ENCODE measurements at regions not wholly inside any gene's neighbourhood (a gene's known extent, or its start where the extent isn't known, plus 50 kb on each side); places are given as distances from the start of the nearest gene placed in this dataset.

GRCh38 chr10:78860260-78860914 is 208.4 kb upstream of the ZMIZ1 start:
- H4K20me1 ChIP-seq (ENCODE audit: control insufficient read depth, extremely low read depth, insufficient read depth, low read length), result no peaks in the 10 kb centered on the region
- H3K4me3 ChIP-seq (replicated peaks in 1 of 4; ENCODE audit: control extremely low read depth in 1 of 4, insufficient read depth in 1 of 4, low read depth in 3 of 4, low read length in 4 of 4), result no peak overlapping the region
- H3K9ac ChIP-seq (ENCODE audit: insufficient read depth, low read length), result no peak overlapping the region
- no peak overlapping the region for H3K4me2 ChIP-seq (ENCODE audit: extremely low read depth, insufficient read depth, low read length)
- H3K27me3 ChIP-seq (ENCODE audit: control insufficient read depth, insufficient read depth, low read length), result peaks cover 13% of the 10 kb centered on the region
- H3K9me3 ChIP-seq (ENCODE audit: control insufficient read depth, insufficient read depth, low read depth, low read length), result no peaks in the 10 kb centered on the region
- DNase-seq (ENCODE audit: low read depth in 2 of 2), result no peak
- H3K36me3 ChIP-seq (ENCODE audit: control insufficient read depth, insufficient read depth, low read length), result no peaks in the 10 kb centered on the region
- TF ChIP-seq CTCF (conservative IDR thresholded peaks at IDR 0.05 in 1 of 2, IDR thresholded peaks at IDR 0.05 in 1 of 2; ENCODE audit: low read depth in 1 of 2, low read length in 2 of 2) (no peak), EZH2 (IDR thresholded peaks at IDR 0.05; ENCODE audit: low read length, missing control alignments) (no peak)
- no peaks in the 10 kb centered on the region for H3K4me1 ChIP-seq (ENCODE audit: control insufficient read depth, extremely low read depth, insufficient read depth, low read length)
- no peak overlapping the region for H3K27ac ChIP-seq (ENCODE audit: insufficient read depth, low read length)
- no peak overlapping the region for H2AFZ ChIP-seq (ENCODE audit: low read length)
- H3K79me2 ChIP-seq (ENCODE audit: control insufficient read depth, insufficient read depth, low read length), result no peaks in the 10 kb centered on the region

- peaks cover 11% of the 10 kb centered on the region for H3K27me3 ChIP-seq (ENCODE audit: control insufficient read depth, insufficient read depth, low read length)
- H3K36me3 ChIP-seq (ENCODE audit: control insufficient read depth, insufficient read depth, low read length), result no peaks in the 10 kb centered on the region
- H3K9me3 ChIP-seq (ENCODE audit: control insufficient read depth, insufficient read depth, low read depth, low read length), result no peaks in the 10 kb centered on the region
- no peak for DNase-seq (ENCODE audit: low read depth in 2 of 2)
- no peak overlapping the region for H3K4me2 ChIP-seq (ENCODE audit: extremely low read depth, insufficient read depth, low read length)
- no peak overlapping the region for H3K27ac ChIP-seq (ENCODE audit: insufficient read depth, low read length)
- no peak overlapping the region for H3K4me3 ChIP-seq (replicated peaks in 1 of 4; ENCODE audit: control extremely low read depth in 1 of 4, insufficient read depth in 1 of 4, low read depth in 3 of 4, low read length in 4 of 4)
- TF ChIP-seq EZH2 (IDR thresholded peaks at IDR 0.05; ENCODE audit: low read length, missing control alignments) (no peak), CTCF (conservative IDR thresholded peaks at IDR 0.05 in 1 of 2, IDR thresholded peaks at IDR 0.05 in 1 of 2; ENCODE audit: low read depth in 1 of 2, low read length in 2 of 2) (no peak)
- no peak overlapping the region for H2AFZ ChIP-seq (ENCODE audit: low read length)
- no peaks in the 10 kb centered on the region for H3K4me1 ChIP-seq (ENCODE audit: control insufficient read depth, extremely low read depth, insufficient read depth, low read length)
- no peaks in the 10 kb centered on the region for H4K20me1 ChIP-seq (ENCODE audit: control insufficient read depth, extremely low read depth, insufficient read depth, low read length)
- no peak overlapping the region for H3K9ac ChIP-seq (ENCODE audit: insufficient read depth, low read length)
- H3K79me2 ChIP-seq (ENCODE audit: control insufficient read depth, insufficient read depth, low read length), result no peaks in the 10 kb centered on the region
These were observed 207.0 kb upstream of the ZMIZ1 start for GRCh38 chr10:78861529-78862327.

- Histone ChIP-seq H3K4me2 (ENCODE audit: extremely low read depth, insufficient read depth, low read length) (no peak overlapping the region), H3K9ac (ENCODE audit: insufficient read depth, low read length) (no peak overlapping the region), H3K4me3 (replicated peaks in 1 of 4; ENCODE audit: control extremely low read depth in 1 of 4, insufficient read depth in 1 of 4, low read depth in 3 of 4, low read length in 4 of 4) (no peak overlapping the region), H4K20me1 (ENCODE audit: control insufficient read depth, extremely low read depth, insufficient read depth, low read length) (no peaks in the 10 kb centered on the region), H3K9me3 (ENCODE audit: control insufficient read depth, insufficient read depth, low read depth, low read length) (no peaks in the 10 kb centered on the region), H3K36me3 (ENCODE audit: control insufficient read depth, insufficient read depth, low read length) (no peaks in the 10 kb centered on the region), H3K27me3 (ENCODE audit: control insufficient read depth, insufficient read depth, low read length) (peaks cover 6% of the 10 kb centered on the region), H3K27ac (ENCODE audit: insufficient read depth, low read length) (no peak overlapping the region), H2AFZ (ENCODE audit: low read length) (no peak overlapping the region), H3K4me1 (ENCODE audit: control insufficient read depth, extremely low read depth, insufficient read depth, low read length) (no peaks in the 10 kb centered on the region), H3K79me2 (ENCODE audit: control insufficient read depth, insufficient read depth, low read length) (no peaks in the 10 kb centered on the region)
- no peak for DNase-seq (ENCODE audit: low read depth in 2 of 2)
- no peak for TF ChIP-seq EZH2 (IDR thresholded peaks at IDR 0.05; ENCODE audit: low read length, missing control alignments)
- TF ChIP-seq CTCF (conservative IDR thresholded peaks at IDR 0.05 in 1 of 2, IDR thresholded peaks at IDR 0.05 in 1 of 2; ENCODE audit: low read depth in 1 of 2, low read length in 2 of 2), result no peak
These were observed 206.5 kb upstream of the ZMIZ1 start for GRCh38 chr10:78862328-78862640.
